Esophagus muscularis mucosa (tissue), 4 donors: ENCODE measurements at regions not wholly inside any gene's neighbourhood (a gene's known extent, or its start where the extent isn't known, plus 50 kb on each side); places are given as distances from the start of the nearest gene placed in this dataset.

Experiments
- EP300 ChIP-seq: sonication (generic); formaldehyde crosslinking; IDR thresholded peaks from one replicate; pipeline ENCODE4 v1.6.1; 2017; ENCODE audit warnings: antibody characterized with exemption
- POLR2A ChIP-seq: fragments of 450-650 bp; IDR thresholded peaks from one replicate; pipeline ENCODE4 v1.6.1; 2017; ENCODE audit warnings: antibody characterized with exemption, moderate library complexity, mild to moderate bottlenecking, low read depth
- POLR2AphosphoS5 ChIP-seq, 2 donors: sonication (generic); formaldehyde crosslinking; IDR thresholded peaks; one replicate each; pipeline ENCODE4 v1.6.1; 2017; ENCODE audit warnings: antibody characterized with exemption in 2 of 2
- TF ChIP-seq, protein P1 (sequence below), 3 experiments: fragments of 200-600 bp in 2 of 3; fragments of 450-650 bp in 1 of 3; sonication (generic) in 2 of 3; IDR thresholded peaks; one replicate each; pipeline ENCODE4 v1.5.1; 2017 to 2019; ENCODE audit warnings: antibody characterized with exemption in 3 of 3, mild to moderate bottlenecking in 2 of 3, moderate library complexity in 1 of 3

DNA sequence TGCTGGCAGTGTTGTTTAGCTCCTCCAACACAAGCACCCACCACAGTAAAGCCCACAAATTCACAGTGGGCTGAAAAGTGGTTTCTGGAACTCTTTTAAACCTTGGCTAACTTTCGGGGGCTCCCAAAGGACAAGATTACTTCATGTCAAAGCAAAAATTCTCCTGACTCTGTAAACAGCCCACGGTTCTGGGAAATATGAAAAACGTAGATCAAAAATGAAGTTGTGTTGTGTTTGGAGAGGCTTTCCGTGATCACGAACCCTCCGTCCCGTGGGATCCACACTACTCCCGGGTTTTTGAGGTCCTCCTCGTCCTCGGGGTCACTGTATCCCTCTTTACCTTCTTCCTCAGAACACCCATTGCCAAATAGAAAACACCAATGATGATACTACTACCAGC, 159.0 kb upstream of the RUNX1 start:
- TF ChIP-seq, protein P1, sequence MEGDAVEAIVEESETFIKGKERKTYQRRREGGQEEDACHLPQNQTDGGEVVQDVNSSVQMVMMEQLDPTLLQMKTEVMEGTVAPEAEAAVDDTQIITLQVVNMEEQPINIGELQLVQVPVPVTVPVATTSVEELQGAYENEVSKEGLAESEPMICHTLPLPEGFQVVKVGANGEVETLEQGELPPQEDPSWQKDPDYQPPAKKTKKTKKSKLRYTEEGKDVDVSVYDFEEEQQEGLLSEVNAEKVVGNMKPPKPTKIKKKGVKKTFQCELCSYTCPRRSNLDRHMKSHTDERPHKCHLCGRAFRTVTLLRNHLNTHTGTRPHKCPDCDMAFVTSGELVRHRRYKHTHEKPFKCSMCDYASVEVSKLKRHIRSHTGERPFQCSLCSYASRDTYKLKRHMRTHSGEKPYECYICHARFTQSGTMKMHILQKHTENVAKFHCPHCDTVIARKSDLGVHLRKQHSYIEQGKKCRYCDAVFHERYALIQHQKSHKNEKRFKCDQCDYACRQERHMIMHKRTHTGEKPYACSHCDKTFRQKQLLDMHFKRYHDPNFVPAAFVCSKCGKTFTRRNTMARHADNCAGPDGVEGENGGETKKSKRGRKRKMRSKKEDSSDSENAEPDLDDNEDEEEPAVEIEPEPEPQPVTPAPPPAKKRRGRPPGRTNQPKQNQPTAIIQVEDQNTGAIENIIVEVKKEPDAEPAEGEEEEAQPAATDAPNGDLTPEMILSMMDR (IDR thresholded peaks at IDR 0.05), result no peak
- TF ChIP-seq POLR2A (no peak), POLR2AphosphoS5 (IDR thresholded peaks at IDR 0.05) (no peak), EP300 (no peak)
